ENCODE measurements at regions not wholly inside any gene's neighbourhood (a gene's known extent, or its start where the extent isn't known, plus 50 kb on each side); places are given as distances from the start of the nearest gene placed in this dataset.
A peak's percentile ranks its signal among the peaks of the same experiment; 100 is the strongest.

DNA sequence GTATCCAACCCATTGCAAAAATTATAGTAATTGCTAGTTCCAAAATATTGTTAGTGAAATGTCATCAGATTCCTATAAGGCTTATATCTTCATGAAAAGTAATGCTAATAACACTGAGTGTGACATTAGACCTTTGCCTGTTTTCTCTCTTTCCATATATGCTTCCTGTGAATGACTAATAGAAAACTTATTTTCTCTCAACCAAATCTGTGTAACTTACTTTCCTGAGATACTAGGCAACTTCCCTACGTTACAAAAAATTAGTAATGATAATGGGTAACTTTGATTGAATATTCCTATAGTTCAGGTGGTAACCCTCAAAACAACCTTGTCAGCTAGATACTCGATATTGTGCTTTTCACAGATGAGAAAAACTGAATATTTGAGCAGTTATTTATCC lies 124.2 kb upstream of the HNRNPU start:
- TF ChIP-seq EZH2 (IDR thresholded peaks at IDR 0.05; ENCODE audit: borderline replicate concordance, low read depth, low read length, severe bottlenecking): no peak
- peak; percentile 42 for TF ChIP-seq JUN (IDR thresholded peaks at IDR 0.05; ENCODE audit: borderline replicate concordance, insufficient read depth, insufficient read length, low read depth)
- no peak for TF ChIP-seq CTCF (IDR thresholded peaks at IDR 0.05; ENCODE audit: extremely low read depth in 1 of 2, insufficient read depth in 1 of 2, low read depth in 1 of 2, low read length in 2 of 2)
- no peak for TF ChIP-seq POLR2AphosphoS5 (IDR thresholded peaks at IDR 0.05; ENCODE audit: insufficient read depth, low read depth, low read length)
- no peak for TF ChIP-seq POLR2A (IDR thresholded peaks at IDR 0.05; ENCODE audit: low read depth, low read length)
- peak; percentile 49 for TF ChIP-seq FOS (IDR thresholded peaks at IDR 0.05; ENCODE audit: borderline replicate concordance, insufficient read depth, low read length)
- TF ChIP-seq MYC (IDR thresholded peaks at IDR 0.05; ENCODE audit: low read depth, low read length): no peak
- no peak for TF ChIP-seq MAX (IDR thresholded peaks at IDR 0.05; ENCODE audit: insufficient read depth, insufficient read length)
- TF ChIP-seq GATA2 (IDR thresholded peaks at IDR 0.05; ENCODE audit: insufficient read depth, insufficient read length, low read depth, low read length): no peak
